Activated T-helper 9 cell treated with anti-CD3 and anti-CD28 coated beads, Interleukin-2, amount 50 U/mL, for 16 hours (primary cell): ENCODE measurements at regions not wholly inside any gene's neighbourhood (a gene's known extent, or its start where the extent isn't known, plus 50 kb on each side); places are given as distances from the start of the nearest gene placed in this dataset.

Source experiments
- DNase-seq: peaks from one replicate; pipeline ENCODE4 v3.0.0-alpha.2; 2020; ENCODE audit warnings: low read depth

DNA sequence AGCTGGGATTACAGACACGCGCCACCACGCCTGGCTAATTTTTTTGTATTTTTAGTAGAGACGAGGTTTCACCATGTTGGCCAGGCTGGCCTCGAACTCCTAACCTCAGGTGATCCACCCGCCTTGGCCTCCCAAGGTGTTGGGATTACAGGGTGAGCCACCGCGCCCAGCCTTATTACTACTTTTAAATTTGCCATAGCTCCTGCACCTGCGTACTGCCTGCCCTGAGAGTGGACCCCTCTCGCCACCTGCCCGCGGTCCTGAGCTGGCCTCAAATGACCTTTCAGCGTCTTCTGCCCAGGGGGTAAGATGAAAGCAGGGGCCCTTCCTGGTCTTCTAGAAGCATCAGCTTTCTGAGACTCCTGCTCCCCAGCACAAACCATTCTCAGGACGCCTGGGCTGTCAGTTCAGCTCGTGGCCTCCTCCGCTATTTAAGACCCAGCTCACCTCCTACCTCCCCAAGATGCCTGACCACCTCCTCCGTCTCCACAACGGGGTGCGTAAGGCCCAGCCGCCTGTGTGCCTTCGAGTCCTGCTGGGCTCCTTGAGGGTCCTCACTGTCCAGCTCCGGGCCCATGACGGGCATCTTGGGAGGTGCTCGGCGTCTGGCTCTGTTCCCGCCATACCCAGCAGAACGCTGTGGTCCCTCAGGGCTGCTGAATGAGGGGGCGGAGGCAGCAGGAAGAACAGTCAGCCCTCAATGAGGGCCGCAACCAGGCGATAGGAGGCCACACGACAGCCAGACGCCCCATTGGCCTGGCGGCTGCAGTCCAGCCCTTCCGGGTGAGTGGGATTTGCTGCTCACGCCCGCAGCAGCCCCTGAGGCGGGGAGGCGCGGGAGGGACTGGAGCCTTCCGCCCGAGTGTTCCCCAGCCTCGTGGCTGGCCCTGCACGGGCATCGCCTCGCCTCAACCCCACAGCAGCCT lies 266.6 kb downstream of the TFCP2L1 start:
- no peak for DNase-seq

DNA sequence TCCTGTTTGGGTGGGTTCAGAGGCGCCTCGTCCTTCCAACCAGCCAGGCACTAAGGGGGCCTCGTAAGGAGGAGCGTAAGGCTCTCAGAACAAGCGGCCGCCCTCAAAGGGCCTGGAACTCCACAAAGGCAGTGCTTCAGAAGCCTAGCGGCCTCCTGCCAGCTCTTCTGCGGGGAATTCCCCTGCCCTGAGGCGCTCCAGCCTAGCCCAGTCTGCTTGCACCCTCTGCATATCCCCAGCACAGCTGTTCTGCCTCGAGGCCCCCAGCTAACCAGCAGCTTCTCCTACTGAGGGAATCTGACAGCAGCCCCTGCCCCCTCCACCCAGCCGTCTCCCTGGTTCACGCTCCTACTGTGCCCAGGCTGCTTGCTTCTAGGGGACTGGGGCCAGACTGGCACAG lies 265.9 kb downstream of the TFCP2L1 start:
- DNase-seq, result no peak

DNA sequence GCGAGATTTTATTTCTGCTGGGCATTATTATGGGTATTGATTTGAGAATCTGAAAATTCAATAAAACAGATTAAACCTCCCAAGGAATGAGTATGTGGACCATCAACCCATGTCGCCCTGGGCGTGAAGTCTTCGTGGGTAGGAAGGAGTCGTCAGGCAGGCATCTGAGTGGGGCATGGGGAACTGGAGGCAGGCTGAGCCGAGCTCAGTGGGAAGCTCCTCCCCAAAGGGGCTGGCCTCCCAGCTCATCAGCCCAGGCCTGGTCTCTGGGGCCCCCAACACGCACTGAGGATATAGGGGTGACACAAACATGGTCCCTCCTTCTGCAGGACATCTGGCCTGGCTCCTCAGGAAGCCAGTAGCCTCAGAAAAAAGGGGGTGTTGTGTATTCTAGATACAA lies 265.2 kb downstream of the TFCP2L1 start:
- no peak for DNase-seq

DNA sequence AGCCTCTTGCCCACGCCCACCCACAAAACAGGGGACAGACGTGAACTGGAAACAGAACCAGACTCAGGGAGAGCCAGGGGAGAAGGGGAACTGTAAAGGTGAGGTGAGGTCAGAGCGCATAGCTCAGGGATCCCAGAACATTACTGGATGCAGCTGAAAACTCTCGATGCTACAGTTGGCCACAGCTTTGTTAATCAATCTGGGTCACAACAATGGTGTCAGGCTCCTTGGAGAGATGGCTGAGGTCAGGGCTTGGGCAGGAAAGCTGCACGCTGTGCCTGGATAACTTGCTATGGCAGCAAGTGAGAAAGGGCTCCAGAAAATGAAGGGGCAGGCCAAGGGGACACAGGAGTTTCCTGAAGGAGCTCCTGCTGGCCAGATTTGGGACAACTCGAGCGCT lies 263.3 kb downstream of the TFCP2L1 start:
- no peak for DNase-seq

DNA sequence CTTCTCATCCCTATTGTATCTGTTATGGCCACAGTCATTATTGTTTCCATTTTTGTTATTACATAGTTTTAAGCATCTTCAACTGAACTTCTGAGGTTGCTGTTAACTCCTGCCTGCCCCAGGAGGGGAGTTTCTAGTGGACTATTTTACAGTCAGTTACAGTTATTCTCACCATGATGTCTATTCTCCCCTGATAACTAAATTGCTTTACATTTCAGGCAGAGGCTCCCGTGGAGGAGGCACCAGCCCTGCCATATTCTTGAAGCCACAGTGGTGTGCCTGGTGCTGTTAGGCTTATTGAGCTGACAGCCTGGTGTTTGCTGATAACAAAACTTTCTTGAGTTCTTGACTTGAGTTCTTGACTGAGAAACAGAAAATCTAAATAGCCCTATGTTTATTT lies 256.4 kb downstream of the TFCP2L1 start:
- DNase-seq, result no peak

DNA sequence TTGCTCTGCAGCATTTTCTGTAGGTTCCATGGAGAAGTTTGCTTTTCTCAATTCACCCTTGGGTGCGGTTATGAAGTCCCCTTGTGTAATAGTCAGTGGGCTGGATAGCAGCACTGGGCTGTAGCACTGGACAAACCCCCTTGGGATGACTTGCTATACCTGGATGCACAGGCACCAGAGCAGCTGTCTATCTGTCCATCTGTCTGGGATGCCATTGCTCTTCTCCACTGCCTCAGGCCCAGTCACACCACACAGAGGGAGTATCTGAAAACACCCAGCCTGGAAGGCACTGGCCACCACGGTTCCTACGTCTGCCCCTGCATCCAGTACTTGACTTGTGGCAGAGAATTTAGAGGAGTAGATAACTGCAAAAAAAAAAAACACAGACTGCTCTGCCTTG lies 254.5 kb downstream of the TFCP2L1 start:
- DNase-seq, result no peak

DNA sequence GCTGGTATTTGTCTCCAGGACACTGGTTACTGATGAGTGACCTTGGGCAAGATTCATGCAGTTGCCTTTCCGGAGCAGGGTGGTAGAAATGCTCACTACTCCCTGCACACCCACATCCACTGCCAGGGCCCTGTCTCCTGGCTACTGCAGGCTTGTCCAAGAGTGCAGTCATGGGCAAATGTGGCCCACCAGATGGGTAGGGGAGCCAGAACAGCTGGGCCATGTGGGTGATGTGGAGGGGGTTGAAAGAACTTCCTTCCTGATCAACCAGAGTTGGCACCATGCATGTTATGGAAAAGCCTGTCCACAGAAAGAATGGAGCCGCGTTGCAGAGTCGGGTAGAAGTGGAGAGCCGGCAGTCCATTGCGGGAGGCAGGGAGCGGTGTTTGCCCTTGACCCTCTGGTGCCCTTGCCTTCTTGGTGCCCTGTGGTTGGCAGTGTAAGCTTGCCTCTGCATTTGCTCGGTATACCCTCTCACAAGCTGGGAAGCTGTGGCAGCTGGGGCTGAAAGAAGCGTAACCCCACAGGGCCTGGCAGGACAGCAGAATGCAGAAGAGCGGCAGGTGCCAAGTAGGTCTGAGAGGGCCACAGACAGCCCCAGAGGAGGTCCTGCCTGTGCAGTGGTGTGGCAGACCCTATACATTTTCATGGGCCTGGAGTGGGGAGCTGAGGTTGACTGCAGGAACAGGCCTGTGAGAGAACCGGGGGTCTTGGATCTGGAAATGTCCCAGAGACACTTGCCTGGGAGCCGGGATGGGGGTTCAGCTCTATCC lies 253.2 kb downstream of the TFCP2L1 start:
- no peak for DNase-seq

DNA sequence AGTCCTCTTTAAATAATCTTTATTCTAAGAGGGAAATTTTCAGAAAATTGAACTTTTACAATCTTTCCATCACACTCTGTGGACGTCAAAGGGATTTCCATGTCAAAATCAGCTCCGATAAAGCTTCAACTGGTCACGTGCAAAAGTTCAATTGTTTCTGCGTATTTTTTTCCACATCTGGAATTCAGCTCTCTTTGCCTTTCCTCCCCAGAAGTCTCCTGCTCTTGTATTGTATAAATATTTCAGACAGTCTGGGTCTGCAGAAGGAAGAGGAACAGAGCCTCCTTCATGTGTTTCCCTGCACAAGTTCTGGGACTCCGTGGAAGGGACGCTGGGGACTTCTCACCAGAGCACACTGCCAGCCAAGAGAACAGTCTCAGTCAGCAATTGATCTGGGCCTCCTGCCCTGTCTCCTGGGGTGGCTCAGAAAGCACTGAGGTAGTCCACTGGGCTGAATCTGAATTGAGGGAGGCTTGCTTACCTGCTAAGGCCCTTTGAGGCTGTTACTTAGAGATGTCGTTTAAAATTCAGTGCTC lies 251.5 kb downstream of the TFCP2L1 start:
- no peak for DNase-seq

DNA sequence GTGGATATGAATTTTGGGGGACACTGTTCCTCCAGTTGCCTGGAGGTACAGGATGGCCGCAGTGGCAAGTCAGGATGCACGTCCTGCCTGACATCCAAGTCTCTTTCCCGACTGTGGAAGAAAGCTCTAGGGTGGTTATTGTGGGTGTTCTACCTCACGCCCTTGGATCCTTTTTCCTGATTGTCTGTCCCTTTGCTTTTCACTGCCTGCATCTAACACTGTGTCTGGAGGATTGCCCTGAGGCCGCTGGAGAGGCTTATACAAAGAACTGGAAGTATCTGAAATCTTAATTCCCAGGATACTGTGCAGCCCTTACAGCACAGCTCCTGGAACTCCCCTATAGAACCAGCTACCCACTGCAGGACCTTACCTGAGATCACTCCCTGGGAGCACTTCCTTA lies 250.5 kb downstream of the TFCP2L1 start:
- no peak for DNase-seq

DNA sequence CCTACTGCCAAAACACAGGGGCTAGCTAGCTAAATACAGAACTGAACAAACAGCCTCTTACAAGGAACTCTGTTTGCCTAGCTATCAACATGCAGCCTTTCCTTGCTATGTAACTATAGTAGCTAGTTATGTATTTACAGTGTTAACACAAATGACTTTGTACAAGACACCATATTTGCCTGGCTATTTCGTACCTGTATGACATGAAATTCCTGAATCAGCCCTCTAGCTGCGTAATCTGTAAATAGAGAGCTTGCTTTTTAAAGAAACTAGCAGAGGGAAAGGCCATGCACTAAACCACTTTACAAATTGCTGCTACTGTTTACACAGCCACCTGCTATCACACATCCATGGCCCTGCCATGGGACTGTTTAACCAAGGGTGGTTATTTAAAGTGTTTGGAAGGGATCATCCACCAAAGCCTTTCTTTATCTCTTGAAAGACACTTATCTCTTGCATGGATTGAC lies 248.7 kb downstream of the TFCP2L1 start:
- no peak for DNase-seq

DNA sequence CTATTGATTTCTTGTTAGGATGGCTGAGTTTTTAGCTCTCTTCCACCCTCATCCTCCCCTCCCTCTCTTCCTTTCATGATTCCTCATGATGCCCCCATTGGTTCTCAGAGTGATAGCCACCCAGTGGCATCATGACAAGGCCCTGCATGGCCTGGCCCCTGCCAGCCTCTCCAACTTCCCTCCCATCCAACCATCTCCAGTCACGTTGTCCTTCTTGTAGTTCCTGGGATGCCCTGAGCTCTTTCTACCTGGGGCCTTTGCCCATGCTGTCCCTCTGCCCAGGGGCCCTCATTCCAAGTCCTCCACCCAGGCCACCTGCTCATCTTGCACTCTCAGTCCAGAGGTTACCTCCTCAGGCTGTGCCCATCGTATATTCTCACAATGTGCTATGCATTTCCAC lies 247.5 kb downstream of the TFCP2L1 start:
- no peak for DNase-seq

DNA sequence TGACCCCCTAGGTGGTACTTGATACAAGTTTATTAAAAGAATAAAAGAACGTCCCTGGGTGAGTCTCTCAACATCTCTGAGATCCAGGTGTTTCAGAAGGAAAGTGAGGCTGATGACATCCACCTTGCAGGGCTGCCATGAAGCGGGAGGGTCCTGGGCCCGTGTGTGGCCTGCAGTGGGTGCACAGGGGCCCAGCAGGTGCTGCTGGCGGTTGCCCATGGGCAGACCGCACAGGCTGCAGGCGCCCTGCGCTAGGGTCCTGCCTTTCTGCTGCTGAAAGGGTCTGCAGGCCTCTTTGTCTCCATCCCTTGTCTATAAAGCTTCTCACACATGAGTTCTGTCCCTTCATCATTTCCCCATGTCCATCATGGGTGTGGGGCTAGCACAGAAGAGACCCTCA lies 247.0 kb downstream of the TFCP2L1 start:
- DNase-seq, result no peak

DNA sequence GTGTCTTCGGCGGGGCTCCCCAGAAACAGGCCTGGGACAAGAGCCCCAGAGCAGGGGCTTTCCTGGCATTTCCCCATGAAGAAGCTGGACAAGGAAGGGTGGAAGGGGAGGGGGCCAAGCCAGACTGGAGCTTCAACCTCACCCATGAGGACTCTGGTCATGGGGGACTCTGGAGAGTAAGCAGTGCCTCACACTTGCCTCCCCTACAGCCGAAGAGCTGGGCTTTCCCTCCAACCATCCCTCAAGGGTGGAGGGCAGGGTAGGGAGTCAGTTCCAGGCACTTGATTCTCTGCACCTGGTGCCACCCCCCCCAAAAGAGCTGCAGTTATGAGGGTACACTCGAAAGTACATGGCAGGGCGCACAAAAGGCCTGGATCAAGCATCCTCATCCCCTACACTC lies 246.6 kb downstream of the TFCP2L1 start:
- DNase-seq, result no peak

DNA sequence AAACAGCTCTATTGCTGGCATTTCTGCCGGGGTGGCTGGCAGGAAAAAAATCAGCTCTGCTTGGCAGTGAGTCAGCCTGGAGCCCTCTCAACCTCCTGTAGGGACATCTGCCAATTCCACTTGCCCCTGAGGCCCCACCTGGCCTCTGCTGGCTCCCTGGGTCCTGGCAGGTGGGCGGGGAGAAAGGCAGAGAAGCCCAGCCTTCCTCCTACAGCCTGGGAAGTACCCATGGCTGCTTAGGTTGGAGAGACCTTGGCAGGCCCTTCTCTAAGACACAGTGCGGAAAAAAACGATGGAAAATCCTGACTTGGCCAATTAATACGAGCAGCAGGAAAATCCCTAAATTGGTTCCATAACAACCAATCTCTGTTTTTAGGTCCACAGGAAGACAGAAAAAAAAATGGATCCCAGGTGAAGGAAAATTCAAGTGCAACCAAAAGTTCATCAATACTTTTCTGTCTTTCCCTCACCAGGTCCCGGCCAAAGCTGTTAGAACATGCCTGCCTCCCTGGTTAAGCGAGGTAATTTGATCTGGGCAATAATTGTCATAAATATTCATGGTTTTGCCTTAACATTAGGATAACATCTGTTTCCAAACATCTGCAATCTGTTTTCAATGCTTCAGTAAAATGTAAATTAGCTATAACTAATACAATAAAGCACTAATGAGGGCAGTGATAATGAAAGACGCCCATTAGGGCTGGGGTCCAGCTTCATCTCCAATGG lies 245.9 kb downstream of the TFCP2L1 start:
- DNase-seq, result no peak

DNA sequence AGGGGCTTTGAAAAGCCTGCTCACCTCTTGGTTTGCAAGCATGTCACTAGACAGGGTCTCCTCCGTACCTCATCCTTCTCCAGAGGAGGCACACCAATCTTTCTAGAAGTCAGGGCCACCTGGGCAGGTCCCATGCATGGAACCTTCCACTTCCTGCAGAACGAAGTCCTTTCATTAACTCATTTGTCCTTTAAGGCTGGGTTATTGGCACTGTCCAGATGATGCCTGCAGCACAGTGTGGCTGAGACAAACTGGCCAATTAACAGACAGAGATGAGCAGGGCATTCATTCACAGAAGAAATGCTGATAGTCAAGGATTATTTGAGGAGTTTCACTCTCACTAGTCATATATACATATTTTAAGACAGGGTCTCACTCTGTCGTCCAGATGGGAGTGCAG lies 245.3 kb downstream of the TFCP2L1 start:
- DNase-seq, result no peak

DNA sequence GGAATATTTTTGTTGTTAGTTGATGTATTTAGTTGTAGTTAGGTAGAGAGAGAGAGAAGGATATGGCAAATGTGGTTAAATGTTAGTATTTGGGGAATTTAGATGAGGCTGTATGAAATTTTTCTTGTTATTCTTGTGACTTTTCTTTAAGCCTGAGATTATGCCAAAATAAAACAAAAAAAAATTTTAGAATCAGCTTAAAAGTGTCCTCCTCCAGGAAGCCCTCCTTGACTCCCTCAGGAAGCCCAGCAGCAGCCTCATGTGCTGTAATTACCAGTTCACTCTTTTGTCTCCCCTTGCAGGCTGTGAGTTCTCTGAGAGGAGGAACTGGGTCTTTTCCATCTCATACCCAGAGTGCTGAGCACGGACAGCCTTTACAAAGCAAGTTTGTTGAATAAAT lies 243.5 kb downstream of the TFCP2L1 start:
- no peak for DNase-seq

DNA sequence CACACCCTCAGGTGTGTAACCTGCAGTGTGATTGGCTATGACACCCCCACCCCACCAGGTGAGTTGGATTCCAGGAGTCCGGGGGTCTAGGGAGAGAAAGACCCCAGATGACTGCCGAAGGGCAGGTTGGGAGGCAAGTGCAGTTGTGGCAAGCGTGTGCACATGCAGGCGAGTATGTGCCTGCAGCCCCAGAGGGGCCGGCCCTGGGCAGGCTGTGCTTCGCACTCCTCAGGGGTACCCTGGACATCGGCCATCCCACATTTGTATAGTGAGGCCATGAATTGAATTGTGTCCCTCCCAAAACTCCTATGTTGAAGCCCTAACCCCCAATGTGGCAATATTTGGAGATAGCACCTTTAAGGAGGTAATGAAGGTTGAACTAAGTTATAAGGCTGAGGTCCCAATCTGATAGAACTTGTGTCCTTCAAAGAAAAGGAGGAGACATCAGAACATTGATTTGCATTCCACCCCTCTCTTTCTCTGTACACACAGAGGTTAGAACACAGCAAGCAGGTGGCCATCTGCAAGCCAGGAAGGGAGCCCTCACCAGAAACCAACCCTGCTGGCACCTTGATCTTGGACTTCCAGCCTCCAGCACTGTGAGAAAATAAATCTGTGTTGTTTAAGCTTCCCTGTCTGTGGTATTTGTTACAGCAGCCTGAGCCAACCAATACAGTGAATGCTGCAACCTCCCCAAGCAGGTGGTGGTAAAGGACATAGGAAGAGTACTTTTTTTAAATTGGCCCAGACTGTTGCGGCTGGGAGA lies 241.8 kb downstream of the TFCP2L1 start:
- DNase-seq, result no peak

DNA sequence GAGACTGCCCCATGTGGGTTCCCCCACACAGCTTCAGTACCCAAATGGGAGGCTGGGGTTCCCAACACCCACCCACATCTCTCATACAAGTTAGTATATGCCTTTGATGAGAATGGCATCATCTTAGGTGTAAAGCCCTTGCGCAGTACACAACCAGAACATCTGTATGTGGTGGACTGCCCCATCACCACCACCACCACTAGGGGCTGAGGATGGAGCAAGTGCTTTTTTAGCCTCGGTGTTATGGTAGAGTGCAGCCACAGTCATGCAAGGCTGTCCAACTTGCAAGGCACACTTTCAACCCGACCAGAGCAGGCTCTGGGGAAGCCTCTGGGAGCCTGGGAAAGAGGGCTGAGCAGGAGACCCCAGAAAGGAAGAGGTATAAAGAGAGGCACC lies 241.2 kb downstream of the TFCP2L1 start:
- DNase-seq, result no peak

DNA sequence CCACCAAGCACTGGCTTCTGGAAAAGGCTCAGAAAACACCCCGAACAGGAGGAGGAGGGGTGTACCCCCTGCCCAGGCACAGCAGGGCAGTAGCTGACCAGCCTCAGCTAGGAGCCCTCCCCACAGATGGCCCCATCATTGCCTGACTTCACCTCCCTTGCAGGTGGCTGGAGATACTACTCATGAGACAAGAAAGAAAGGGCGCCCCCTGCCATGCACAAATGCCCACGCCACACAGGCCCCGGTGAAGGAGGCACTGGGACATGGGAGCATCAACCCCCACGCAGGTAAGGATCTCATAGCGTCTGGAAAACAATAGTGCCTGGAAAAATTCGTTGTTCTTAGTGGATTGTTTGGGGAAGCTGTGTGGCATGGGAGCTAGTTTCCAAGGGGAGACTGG lies 240.6 kb downstream of the TFCP2L1 start:
- no peak for DNase-seq

DNA sequence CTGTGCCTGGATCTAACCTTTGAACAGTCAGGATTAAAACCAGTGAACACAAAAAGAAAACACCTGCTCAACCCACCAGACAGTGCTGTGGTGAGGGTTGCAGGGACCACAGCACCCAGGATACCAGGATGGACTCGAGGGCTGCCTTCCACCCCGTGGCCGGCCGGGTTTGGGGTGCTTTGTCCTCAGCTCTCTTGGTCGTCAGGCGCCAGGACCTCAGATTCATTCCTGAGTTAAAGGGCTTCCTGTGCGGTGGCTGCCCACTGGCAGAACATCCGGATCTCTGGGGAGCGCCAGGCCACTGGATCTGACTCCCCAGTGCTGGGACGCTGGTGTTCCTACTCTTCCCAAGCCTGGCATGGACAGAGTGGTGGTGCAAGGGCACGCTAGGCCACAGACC lies 239.8 kb downstream of the TFCP2L1 start:
- no peak for DNase-seq

DNA sequence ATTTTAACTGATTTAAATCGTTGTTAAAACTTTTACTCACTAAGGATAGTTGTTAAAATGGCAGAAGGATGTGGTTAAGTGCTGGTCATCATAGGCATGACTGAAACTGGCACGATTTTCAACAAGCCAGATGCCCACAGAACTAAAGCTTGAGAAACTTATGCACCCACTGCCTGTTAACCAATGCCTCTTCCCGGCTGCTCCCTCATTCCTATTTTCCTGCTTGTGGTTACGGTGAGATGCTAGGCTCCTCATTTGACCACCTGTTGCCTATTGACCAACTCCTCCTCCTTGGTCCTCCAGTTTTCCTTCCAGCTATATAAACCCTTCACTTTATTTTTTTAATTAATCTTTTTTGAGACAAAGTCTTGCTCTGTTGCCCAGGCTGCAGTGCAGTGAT lies 238.7 kb downstream of the TFCP2L1 start:
- DNase-seq, result no peak

DNA sequence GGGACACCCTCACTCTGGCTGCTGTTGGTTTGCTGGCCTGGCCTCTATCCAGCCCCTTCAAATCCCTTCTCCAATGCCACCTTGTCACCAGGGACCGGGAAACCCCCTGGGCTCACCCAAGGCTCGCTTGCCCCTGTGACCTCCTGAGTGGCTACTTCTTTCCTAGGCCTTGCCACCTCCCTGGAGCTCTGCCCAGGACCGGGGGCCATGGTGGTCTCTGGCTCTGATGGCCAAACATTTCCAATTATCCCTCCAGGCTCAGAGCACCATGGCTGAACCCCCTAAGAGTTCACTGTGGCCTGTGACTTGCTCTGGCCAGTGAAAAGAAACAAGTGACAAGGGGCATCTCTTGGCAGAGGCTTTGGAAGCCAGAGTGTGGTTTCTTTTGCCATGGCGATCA lies 237.6 kb downstream of the TFCP2L1 start:
- no peak for DNase-seq
